ENCODE measurements at regions not wholly inside any gene's neighbourhood (a gene's known extent, or its start where the extent isn't known, plus 50 kb on each side); places are given as distances from the start of the nearest gene placed in this dataset.

DNA sequence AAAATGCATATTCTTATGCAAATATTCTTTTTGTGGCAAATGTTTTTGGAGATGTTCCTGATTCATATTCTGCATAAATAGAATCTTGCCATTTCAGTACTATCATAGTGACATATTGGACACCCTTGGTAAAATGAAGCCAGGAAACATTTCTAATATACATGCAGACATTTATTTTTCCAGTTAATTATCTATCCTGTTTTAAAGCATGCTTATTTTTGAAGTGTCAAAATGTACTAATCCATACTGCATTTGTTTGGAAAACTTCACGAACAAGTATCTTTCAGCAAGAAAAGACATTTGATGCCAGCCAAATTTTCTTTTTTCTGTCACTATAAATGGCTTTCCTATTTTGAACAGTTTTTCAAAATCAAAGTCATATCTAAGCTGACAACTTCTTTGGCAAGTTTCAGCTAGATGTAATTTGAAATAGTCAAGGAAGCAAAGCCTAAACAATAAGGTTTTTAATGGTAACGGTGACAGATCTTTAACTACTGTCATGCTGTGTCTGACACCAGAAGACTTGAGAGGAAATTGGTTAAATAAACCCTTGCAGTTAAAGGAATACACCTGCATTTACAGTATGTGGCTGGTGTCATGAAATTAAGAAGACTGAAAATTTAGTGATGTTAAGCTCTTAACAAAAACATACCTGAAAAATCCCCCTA, 284.3 kb downstream of the TLE1 start:
- Histone ChIP-seq H3K27me3 (ENCODE audit: control insufficient read depth, insufficient read depth, low read length) (no peaks in the 10 kb centered on the region), H3K9me3 (replicated peaks; ENCODE audit: low read length) (no peaks in the 10 kb centered on the region), H3K4me1 (ENCODE audit: control insufficient read depth, insufficient read depth, low read length) (peaks cover 3% of the 10 kb centered on the region), H3K4me2 (ENCODE audit: low read length) (no peak overlapping the region), H3K36me3 (ENCODE audit: insufficient read depth, low read length) (no peaks in the 10 kb centered on the region), H3K4me3 (ENCODE audit: low read length) (no peak overlapping the region), H3K9ac (ENCODE audit: low read depth, low read length) (no peak overlapping the region)

DNA sequence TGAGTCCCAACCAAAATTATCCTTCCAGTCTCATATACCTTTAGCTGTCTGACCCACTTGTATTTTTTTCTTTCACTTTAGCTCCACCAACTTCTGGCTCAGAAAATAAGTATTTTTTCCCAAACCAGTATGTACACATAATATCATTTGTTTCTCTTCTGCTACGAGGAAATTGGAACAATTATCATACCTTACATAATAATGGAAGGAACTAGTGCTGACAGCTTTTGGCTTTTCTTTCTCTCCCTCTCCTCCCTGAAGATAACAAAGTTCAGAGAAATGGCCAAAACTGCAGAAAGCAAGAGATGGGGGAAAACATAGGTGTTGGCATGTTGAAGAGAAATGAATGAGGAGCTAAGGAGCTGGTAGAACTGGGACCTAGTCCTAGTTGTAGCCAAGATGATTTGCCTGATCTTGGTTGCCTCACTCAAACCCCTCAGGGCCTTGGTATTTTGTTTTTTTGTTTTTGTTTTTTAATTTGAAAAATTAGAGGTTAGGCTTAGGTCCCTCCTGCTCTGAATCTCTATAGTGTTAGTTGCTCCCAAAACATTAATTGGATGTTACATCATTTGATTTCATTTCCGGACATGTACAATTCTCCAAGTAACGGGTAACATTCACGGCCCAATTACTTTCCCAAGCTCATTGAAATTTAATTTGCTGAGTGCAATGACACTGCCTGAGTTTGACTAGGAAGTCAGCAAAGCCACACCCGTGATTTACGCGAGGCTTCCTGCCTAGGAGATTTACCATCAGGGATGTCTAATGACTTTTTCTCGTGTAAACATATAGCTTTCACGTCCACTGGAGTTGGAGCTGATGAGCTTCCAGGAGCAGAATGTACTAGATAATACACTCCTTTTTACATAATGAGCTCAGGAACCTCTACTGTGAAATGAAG, 291.6 kb downstream of the TLE1 start:
- Histone ChIP-seq H3K9me3 (replicated peaks; ENCODE audit: low read length) (no peaks in the 10 kb centered on the region), H3K36me3 (ENCODE audit: insufficient read depth, low read length) (no peaks in the 10 kb centered on the region), H3K4me3 (ENCODE audit: low read length) (no peak overlapping the region), H3K27me3 (ENCODE audit: control insufficient read depth, insufficient read depth, low read length) (no peaks in the 10 kb centered on the region), H3K4me1 (ENCODE audit: control insufficient read depth, insufficient read depth, low read length) (no peaks in the 10 kb centered on the region), H3K9ac (ENCODE audit: low read depth, low read length) (no peak overlapping the region), H3K4me2 (ENCODE audit: low read length) (no peak overlapping the region)

DNA sequence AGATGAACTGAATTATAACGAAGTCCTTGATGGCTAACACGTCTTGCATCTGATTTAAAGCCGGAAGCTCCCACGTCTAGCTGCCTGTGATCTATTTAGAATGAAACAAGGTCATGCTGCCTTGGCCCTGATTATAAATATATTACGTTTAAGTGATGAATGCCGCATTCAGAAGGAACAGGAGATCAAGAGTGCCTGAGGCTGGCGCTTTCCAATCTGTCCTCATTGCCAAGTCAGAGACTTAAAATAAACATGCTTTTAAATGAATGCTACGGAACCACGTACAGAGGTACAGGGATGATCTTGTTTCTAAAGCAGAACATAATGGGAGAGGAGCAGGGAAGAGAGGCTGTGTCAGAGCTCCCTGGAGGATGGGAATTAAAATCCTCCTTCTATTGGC, 292.8 kb downstream of the TLE1 start:
- no peaks in the 10 kb centered on the region for H3K36me3 ChIP-seq (ENCODE audit: insufficient read depth, low read length)
- H3K4me2 ChIP-seq (ENCODE audit: low read length): no peak overlapping the region
- H3K9ac ChIP-seq (ENCODE audit: low read depth, low read length): no peak overlapping the region
- no peak overlapping the region for H3K4me3 ChIP-seq (ENCODE audit: low read length)
- H3K27me3 ChIP-seq (ENCODE audit: control insufficient read depth, insufficient read depth, low read length): no peaks in the 10 kb centered on the region
- no peaks in the 10 kb centered on the region for H3K4me1 ChIP-seq (ENCODE audit: control insufficient read depth, insufficient read depth, low read length)
- no peaks in the 10 kb centered on the region for H3K9me3 ChIP-seq (replicated peaks; ENCODE audit: low read length)

DNA sequence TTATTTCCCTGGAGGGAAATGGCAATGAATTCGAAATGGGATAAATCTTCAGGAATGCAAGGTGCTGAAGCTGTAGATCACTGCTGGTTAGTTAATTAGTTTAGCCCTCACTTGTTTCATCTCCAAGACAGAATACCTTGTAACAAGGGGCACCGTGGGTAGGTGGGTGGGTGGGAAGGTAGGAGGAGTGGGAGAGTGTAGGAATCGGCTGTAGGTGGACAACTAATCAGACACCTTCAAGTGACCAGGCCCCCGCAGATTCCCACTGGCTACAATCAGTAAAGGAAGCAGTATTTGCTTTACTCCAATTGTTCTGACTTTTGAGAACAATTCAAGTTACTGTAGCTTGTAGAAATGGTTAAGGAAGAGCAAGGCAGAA, 293.7 kb downstream of the TLE1 start:
- Histone ChIP-seq H3K27me3 (ENCODE audit: control insufficient read depth, insufficient read depth, low read length) (no peaks in the 10 kb centered on the region), H3K9me3 (replicated peaks; ENCODE audit: low read length) (no peaks in the 10 kb centered on the region), H3K36me3 (ENCODE audit: insufficient read depth, low read length) (no peaks in the 10 kb centered on the region), H3K4me2 (ENCODE audit: low read length) (no peak overlapping the region), H3K4me3 (ENCODE audit: low read length) (no peak overlapping the region), H3K9ac (ENCODE audit: low read depth, low read length) (no peak overlapping the region), H3K4me1 (ENCODE audit: control insufficient read depth, insufficient read depth, low read length) (peaks cover 3% of the 10 kb centered on the region)

DNA sequence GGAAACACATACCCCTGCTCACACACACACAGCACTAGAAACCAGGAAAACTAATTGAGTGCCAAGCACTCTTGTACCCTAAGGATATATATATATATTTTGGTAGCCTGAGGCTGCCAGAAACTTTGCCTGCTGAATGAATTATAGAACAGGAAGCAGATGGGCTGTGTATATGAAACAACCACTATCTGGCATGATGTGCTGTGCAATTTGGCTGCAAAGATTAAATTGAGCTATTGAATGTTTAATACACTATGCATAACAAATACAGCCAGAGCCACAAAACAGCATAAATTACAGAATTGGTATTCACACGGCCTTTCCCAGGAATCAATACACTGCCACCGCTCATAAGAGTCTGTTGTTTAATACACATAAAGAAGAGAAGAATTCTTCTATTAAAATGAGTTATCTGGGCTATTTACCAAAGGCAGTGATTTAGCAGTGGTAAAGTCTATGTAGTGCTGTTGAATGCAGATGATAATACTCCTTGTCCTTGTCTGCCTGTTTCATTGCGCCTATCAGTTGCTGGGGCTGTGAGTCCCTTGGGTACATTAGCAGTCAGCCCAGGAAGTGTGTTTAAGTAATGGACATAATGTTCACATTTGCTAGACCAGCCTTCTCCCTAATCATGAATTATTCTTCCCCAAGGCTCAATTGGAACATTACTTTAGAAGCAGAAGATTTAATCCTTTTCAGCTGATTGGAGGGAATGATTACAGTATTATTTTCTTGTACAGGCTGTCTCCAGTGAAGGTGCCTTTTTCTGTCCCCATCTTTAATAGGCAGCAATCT, 294.3 kb downstream of the TLE1 start:
- H3K9ac ChIP-seq (ENCODE audit: low read depth, low read length): no peak overlapping the region
- H3K4me2 ChIP-seq (ENCODE audit: low read length): no peak overlapping the region
- peaks cover 9% of the 10 kb centered on the region for H3K4me1 ChIP-seq (ENCODE audit: control insufficient read depth, insufficient read depth, low read length)
- no peaks in the 10 kb centered on the region for H3K27me3 ChIP-seq (ENCODE audit: control insufficient read depth, insufficient read depth, low read length)
- no peaks in the 10 kb centered on the region for H3K9me3 ChIP-seq (replicated peaks; ENCODE audit: low read length)
- H3K4me3 ChIP-seq (ENCODE audit: low read length): no peak overlapping the region
- H3K36me3 ChIP-seq (ENCODE audit: insufficient read depth, low read length): no peaks in the 10 kb centered on the region

DNA sequence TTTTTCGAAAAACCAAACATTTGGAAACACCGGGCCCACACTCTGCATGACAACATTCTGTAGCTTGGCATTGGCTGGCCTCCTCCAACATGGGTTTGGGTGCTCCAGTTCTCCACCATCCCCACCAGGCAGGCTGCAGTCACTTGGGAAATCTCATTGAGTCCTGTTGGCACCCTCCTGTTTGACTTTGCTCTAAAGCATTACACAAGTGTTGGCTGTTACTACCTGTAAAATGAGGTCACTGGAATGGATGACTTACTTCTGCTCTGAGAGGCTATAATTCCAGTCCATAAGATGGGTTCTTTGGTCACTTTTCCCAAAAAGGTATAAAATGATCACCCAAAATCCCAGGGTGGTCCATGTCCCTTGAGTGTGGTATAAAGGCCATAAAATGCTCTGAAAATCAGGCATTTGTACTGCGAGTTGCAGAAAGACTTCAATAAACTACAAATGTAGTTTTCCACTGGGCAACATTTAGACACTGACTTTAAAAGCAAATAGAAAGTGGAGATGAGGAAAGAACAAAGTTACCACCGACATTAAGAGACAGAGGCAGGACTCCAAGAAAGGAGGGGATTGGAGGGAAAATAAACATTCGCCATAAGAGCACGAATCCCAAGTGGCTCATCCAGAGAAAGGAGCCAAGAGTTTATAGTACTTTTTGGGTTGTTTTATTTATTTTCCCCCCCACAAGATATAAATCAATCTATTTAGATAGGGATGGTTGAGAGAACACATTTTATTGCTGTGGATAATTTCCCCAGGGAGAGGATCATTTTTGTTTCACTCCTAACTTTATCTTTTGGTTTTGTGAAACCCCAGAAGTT, 295.1 kb downstream of the TLE1 start:
- Histone ChIP-seq H3K4me1 (ENCODE audit: control insufficient read depth, insufficient read depth, low read length) (peaks cover 15% of the 10 kb centered on the region), H3K9ac (ENCODE audit: low read depth, low read length) (no peak overlapping the region), H3K4me2 (ENCODE audit: low read length) (peak overlapping the region; percentile 43), H3K27me3 (ENCODE audit: control insufficient read depth, insufficient read depth, low read length) (no peaks in the 10 kb centered on the region), H3K9me3 (replicated peaks; ENCODE audit: low read length) (no peaks in the 10 kb centered on the region), H3K4me3 (ENCODE audit: low read length) (no peak overlapping the region), H3K36me3 (ENCODE audit: insufficient read depth, low read length) (no peaks in the 10 kb centered on the region)

DNA sequence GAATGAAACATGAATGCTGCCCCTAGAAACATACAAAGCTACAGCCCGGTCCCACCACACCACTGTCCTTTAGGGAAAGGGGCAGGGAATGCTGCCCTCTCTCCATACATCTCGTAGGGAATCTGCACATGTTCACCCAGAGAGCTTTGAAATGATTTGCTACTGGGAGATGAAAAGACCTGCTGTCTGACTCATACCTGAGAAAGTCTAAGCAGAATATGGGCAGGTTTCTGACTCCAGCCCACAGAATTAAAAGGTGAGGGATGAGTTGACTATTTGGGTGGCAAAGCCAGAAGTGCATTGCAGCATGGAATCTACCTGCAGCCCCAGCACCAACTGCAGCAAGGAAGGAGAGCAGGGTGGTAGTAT, 297.9 kb downstream of the TLE1 start:
- Histone ChIP-seq H3K27me3 (ENCODE audit: control insufficient read depth, insufficient read depth, low read length) (no peaks in the 10 kb centered on the region), H3K9me3 (replicated peaks; ENCODE audit: low read length) (no peaks in the 10 kb centered on the region), H3K4me3 (ENCODE audit: low read length) (no peak overlapping the region)

DNA sequence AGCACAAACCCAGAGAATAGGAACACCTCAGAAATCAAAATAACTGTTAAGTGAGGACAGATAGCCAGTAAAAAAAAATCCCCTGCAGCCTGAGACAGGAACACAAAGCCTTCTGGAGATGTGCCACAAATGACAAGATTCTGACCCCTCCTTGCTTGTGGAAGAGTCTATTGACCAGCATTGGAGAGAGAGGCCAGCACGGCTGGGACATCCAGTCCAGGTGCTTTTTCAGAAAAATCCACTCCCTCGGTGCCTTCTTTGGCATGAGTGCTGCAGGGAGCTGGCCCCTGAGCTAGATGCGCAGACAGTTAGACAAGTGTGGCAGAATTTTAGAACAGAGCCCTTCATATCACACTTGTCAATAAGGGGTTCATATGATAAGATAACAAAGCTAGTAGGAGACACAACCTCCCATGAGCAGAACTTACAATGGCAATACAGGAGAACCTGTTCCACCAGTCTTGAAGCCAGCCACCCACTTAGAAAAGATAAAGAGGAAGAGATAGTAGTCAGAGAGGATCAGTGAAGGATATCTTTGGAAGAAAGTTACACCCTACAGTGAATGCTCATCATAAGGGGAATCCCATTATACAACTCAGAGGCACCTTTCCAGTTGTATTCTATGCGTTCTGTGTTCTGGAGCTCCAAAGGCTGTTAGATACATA, 298.4 kb downstream of the TLE1 start:
- peaks cover 21% of the 10 kb centered on the region for H3K4me1 ChIP-seq (ENCODE audit: control insufficient read depth, insufficient read depth, low read length)
- no peak overlapping the region for H3K4me2 ChIP-seq (ENCODE audit: low read length)
- H3K9me3 ChIP-seq (replicated peaks; ENCODE audit: low read length): no peaks in the 10 kb centered on the region
- no peaks in the 10 kb centered on the region for H3K27me3 ChIP-seq (ENCODE audit: control insufficient read depth, insufficient read depth, low read length)
- H3K36me3 ChIP-seq (ENCODE audit: insufficient read depth, low read length): no peaks in the 10 kb centered on the region
- no peak overlapping the region for H3K4me3 ChIP-seq (ENCODE audit: low read length)
- H3K9ac ChIP-seq (ENCODE audit: low read depth, low read length): no peak overlapping the region

More for the DNA sequence above, 297.9 kb downstream of the TLE1 start:
- Histone ChIP-seq H3K9ac (ENCODE audit: low read depth, low read length) (no peak overlapping the region), H3K4me2 (ENCODE audit: low read length) (no peak overlapping the region), H3K4me1 (ENCODE audit: control insufficient read depth, insufficient read depth, low read length) (peaks cover 21% of the 10 kb centered on the region), H3K36me3 (ENCODE audit: insufficient read depth, low read length) (no peaks in the 10 kb centered on the region)

DNA sequence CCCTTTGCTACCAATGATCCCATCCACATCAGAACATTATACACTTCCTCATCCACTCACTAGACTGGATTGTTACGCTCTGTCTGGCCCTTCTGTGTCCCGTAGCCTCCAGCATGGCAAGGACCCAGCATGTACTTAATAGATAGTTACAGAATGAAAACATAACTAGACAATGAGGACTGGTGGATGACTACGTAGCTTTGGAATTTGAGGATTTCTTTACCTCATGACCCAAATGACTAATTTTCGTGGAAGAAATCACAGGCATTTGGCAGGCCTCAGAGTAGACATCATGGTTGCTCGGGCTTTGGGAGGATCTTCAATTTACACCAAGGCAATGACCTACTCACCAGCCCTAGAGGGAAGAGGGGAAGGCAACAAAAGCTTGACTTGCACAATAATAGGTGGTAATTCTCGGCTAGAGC, 299.8 kb downstream of the TLE1 start:
- Histone ChIP-seq H3K4me3 (ENCODE audit: low read length) (peak overlapping the region; percentile 4), H3K27me3 (ENCODE audit: control insufficient read depth, insufficient read depth, low read length) (no peaks in the 10 kb centered on the region), H3K4me1 (ENCODE audit: control insufficient read depth, insufficient read depth, low read length) (peaks cover 21% of the 10 kb centered on the region), H3K36me3 (ENCODE audit: insufficient read depth, low read length) (no peaks in the 10 kb centered on the region), H3K4me2 (ENCODE audit: low read length) (peak overlapping the region; percentile 38), H3K9me3 (replicated peaks; ENCODE audit: low read length) (no peaks in the 10 kb centered on the region), H3K9ac (ENCODE audit: low read depth, low read length) (no peak overlapping the region)

DNA sequence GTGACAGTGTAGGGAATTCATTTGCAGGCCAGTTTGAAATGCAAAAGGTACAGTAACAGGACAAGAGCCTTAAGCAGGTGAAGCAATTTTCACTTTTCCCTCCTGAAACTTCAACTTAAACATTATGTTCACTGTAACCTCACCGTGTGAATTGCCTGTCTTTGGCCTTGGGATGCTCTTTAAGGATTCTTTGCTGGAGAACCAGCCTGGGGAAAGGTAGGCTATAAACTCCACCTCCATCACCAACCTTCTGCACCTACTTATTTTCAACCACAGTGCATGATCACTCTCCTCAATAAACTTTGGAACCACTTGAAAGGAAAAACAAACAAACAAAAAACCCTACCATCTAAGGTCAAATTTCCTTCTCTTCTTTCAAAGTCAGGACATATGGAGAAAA, 300.5 kb downstream of the TLE1 start:
- peak overlapping the region; percentile 38 for H3K4me2 ChIP-seq (ENCODE audit: low read length)
- peak overlapping the region; percentile 26 for H3K4me3 ChIP-seq (ENCODE audit: low read length)
- H3K36me3 ChIP-seq (ENCODE audit: insufficient read depth, low read length): no peaks in the 10 kb centered on the region
- peaks cover 21% of the 10 kb centered on the region for H3K4me1 ChIP-seq (ENCODE audit: control insufficient read depth, insufficient read depth, low read length)
- H3K27me3 ChIP-seq (ENCODE audit: control insufficient read depth, insufficient read depth, low read length): no peaks in the 10 kb centered on the region
- peak overlapping the region; percentile 48 for H3K9ac ChIP-seq (ENCODE audit: low read depth, low read length)
- H3K9me3 ChIP-seq (replicated peaks; ENCODE audit: low read length): no peaks in the 10 kb centered on the region
